ENCODE measurements at regions not wholly inside any gene's neighbourhood (a gene's known extent, or its start where the extent isn't known, plus 50 kb on each side); places are given as distances from the start of the nearest gene placed in this dataset.

- no peak for TF ChIP-seq CTCF (IDR thresholded peaks at IDR 0.05)
- no peak for TF ChIP-seq EP300 (IDR thresholded peaks at IDR 0.05)
- TF ChIP-seq POLR2A (IDR thresholded peaks at IDR 0.05): no peak
Observed at GRCh38 chr5:174159327-174160114, 114.0 kb downstream of the NSG2 start.

Measured in tibial nerve (tissue), 4 donors.